ENCODE measurements at regions not wholly inside any gene's neighbourhood (a gene's known extent, or its start where the extent isn't known, plus 50 kb on each side); places are given as distances from the start of the nearest gene placed in this dataset.
A peak's percentile ranks its signal among the peaks of the same experiment; 100 is the strongest.

- H3K9ac ChIP-seq (ENCODE audit: low read length): no peak overlapping the region
- H3K9me3 ChIP-seq (ENCODE audit: control insufficient read depth, low read length): no peaks in the 10 kb centered on the region
- H3K4me1 ChIP-seq (ENCODE audit: control insufficient read depth, insufficient read depth, low read length): no peaks in the 10 kb centered on the region
- no peak overlapping the region for H3K4me3 ChIP-seq (ENCODE audit: low read length)
- no peaks in the 10 kb centered on the region for H3K27me3 ChIP-seq (replicated peaks; ENCODE audit: control insufficient read depth, insufficient read depth, low read length)
- DNase-seq (ENCODE audit: low read depth): no peak
- no peaks in the 10 kb centered on the region for H3K36me3 ChIP-seq (ENCODE audit: control insufficient read depth, insufficient read depth, low read length, severe bottlenecking)
Observed at GRCh38 chr10:107420196-107420595, 255.7 kb upstream of the SORCS1 start.

GRCh38 chr10:107418085-107418806, 253.7 kb upstream of the SORCS1 start:
- no peaks in the 10 kb centered on the region for H3K27me3 ChIP-seq (replicated peaks; ENCODE audit: control insufficient read depth, insufficient read depth, low read length)
- H3K9ac ChIP-seq (ENCODE audit: low read length): no peak overlapping the region
- no peaks in the 10 kb centered on the region for H3K4me1 ChIP-seq (ENCODE audit: control insufficient read depth, insufficient read depth, low read length)
- no peaks in the 10 kb centered on the region for H3K9me3 ChIP-seq (ENCODE audit: control insufficient read depth, low read length)
- H3K36me3 ChIP-seq (ENCODE audit: control insufficient read depth, insufficient read depth, low read length, severe bottlenecking): no peaks in the 10 kb centered on the region
- H3K4me3 ChIP-seq (ENCODE audit: low read length): peak overlapping the region; percentile 8
- DNase-seq (ENCODE audit: low read depth): no peak

- Histone ChIP-seq H3K27me3 (replicated peaks; ENCODE audit: control insufficient read depth, insufficient read depth, low read length) (no peaks in the 10 kb centered on the region), H3K9me3 (ENCODE audit: control insufficient read depth, low read length) (no peaks in the 10 kb centered on the region), H3K4me1 (ENCODE audit: control insufficient read depth, insufficient read depth, low read length) (no peaks in the 10 kb centered on the region), H3K4me3 (ENCODE audit: low read length) (no peak overlapping the region), H3K9ac (ENCODE audit: low read length) (no peak overlapping the region), H3K36me3 (ENCODE audit: control insufficient read depth, insufficient read depth, low read length, severe bottlenecking) (no peaks in the 10 kb centered on the region)
- DNase-seq (ENCODE audit: low read depth): no peak
Observed at GRCh38 chr10:107417446-107417845, 252.9 kb upstream of the SORCS1 start.

GRCh38 chr10:107415446-107415845, 250.9 kb upstream of the SORCS1 start:
- H3K36me3 ChIP-seq (ENCODE audit: control insufficient read depth, insufficient read depth, low read length, severe bottlenecking): no peaks in the 10 kb centered on the region
- H3K9me3 ChIP-seq (ENCODE audit: control insufficient read depth, low read length): no peaks in the 10 kb centered on the region
- no peak for DNase-seq (ENCODE audit: low read depth)
- H3K4me1 ChIP-seq (ENCODE audit: control insufficient read depth, insufficient read depth, low read length): no peaks in the 10 kb centered on the region
- H3K9ac ChIP-seq (ENCODE audit: low read length): no peak overlapping the region
- H3K4me3 ChIP-seq (ENCODE audit: low read length): no peak overlapping the region
- H3K27me3 ChIP-seq (replicated peaks; ENCODE audit: control insufficient read depth, insufficient read depth, low read length): no peaks in the 10 kb centered on the region

GRCh38 chr10:107413971-107414370, 249.5 kb upstream of the SORCS1 start:
- no peaks in the 10 kb centered on the region for H3K36me3 ChIP-seq (ENCODE audit: control insufficient read depth, insufficient read depth, low read length, severe bottlenecking)

GRCh38 chr10:107409522-107409921, 245.0 kb upstream of the SORCS1 start:
- DNase-seq (ENCODE audit: low read depth): peak; percentile 8

More at GRCh38 chr10:107413971-107414370, 249.5 kb upstream of the SORCS1 start:
- no peak overlapping the region for H3K4me3 ChIP-seq (ENCODE audit: low read length)
- no peaks in the 10 kb centered on the region for H3K27me3 ChIP-seq (replicated peaks; ENCODE audit: control insufficient read depth, insufficient read depth, low read length)
- DNase-seq (ENCODE audit: low read depth): no peak
- no peak overlapping the region for H3K9ac ChIP-seq (ENCODE audit: low read length)
- no peaks in the 10 kb centered on the region for H3K4me1 ChIP-seq (ENCODE audit: control insufficient read depth, insufficient read depth, low read length)
- no peaks in the 10 kb centered on the region for H3K9me3 ChIP-seq (ENCODE audit: control insufficient read depth, low read length)

GRCh38 chr10:107398115-107398514, 233.6 kb upstream of the SORCS1 start:
- Histone ChIP-seq H3K9me3 (ENCODE audit: control insufficient read depth, low read length) (no peaks in the 10 kb centered on the region), H3K4me3 (ENCODE audit: low read length) (no peak overlapping the region), H3K36me3 (ENCODE audit: control insufficient read depth, insufficient read depth, low read length, severe bottlenecking) (no peaks in the 10 kb centered on the region), H3K4me1 (ENCODE audit: control insufficient read depth, insufficient read depth, low read length) (no peaks in the 10 kb centered on the region), H3K9ac (ENCODE audit: low read length) (no peak overlapping the region), H3K27me3 (replicated peaks; ENCODE audit: control insufficient read depth, insufficient read depth, low read length) (no peaks in the 10 kb centered on the region)
- no peak for DNase-seq (ENCODE audit: low read depth)

More at GRCh38 chr10:107409522-107409921, 245.0 kb upstream of the SORCS1 start:
- no peaks in the 10 kb centered on the region for H3K27me3 ChIP-seq (replicated peaks; ENCODE audit: control insufficient read depth, insufficient read depth, low read length)
- H3K9ac ChIP-seq (ENCODE audit: low read length): no peak overlapping the region
- no peaks in the 10 kb centered on the region for H3K4me1 ChIP-seq (ENCODE audit: control insufficient read depth, insufficient read depth, low read length)
- no peaks in the 10 kb centered on the region for H3K9me3 ChIP-seq (ENCODE audit: control insufficient read depth, low read length)
- no peaks in the 10 kb centered on the region for H3K36me3 ChIP-seq (ENCODE audit: control insufficient read depth, insufficient read depth, low read length, severe bottlenecking)
- H3K4me3 ChIP-seq (ENCODE audit: low read length): no peak overlapping the region

GRCh38 chr10:107391901-107392300, 227.4 kb upstream of the SORCS1 start:
- no peak overlapping the region for H3K9ac ChIP-seq (ENCODE audit: low read length)
- H3K9me3 ChIP-seq (ENCODE audit: control insufficient read depth, low read length): no peaks in the 10 kb centered on the region
- no peaks in the 10 kb centered on the region for H3K4me1 ChIP-seq (ENCODE audit: control insufficient read depth, insufficient read depth, low read length)
- H3K27me3 ChIP-seq (replicated peaks; ENCODE audit: control insufficient read depth, insufficient read depth, low read length): no peaks in the 10 kb centered on the region
- DNase-seq (ENCODE audit: low read depth): no peak
- H3K36me3 ChIP-seq (ENCODE audit: control insufficient read depth, insufficient read depth, low read length, severe bottlenecking): no peaks in the 10 kb centered on the region
- no peak overlapping the region for H3K4me3 ChIP-seq (ENCODE audit: low read length)

GRCh38 chr10:107390563-107390962, 226.1 kb upstream of the SORCS1 start:
- no peaks in the 10 kb centered on the region for H3K4me1 ChIP-seq (ENCODE audit: control insufficient read depth, insufficient read depth, low read length)
- H3K36me3 ChIP-seq (ENCODE audit: control insufficient read depth, insufficient read depth, low read length, severe bottlenecking): no peaks in the 10 kb centered on the region
- DNase-seq (ENCODE audit: low read depth): no peak
- H3K27me3 ChIP-seq (replicated peaks; ENCODE audit: control insufficient read depth, insufficient read depth, low read length): no peaks in the 10 kb centered on the region
- H3K4me3 ChIP-seq (ENCODE audit: low read length): no peak overlapping the region
- H3K9ac ChIP-seq (ENCODE audit: low read length): no peak overlapping the region
- H3K9me3 ChIP-seq (ENCODE audit: control insufficient read depth, low read length): no peaks in the 10 kb centered on the region

- no peak overlapping the region for H3K9ac ChIP-seq (ENCODE audit: low read length)
- H3K4me1 ChIP-seq (ENCODE audit: control insufficient read depth, insufficient read depth, low read length): no peaks in the 10 kb centered on the region
- no peak overlapping the region for H3K4me3 ChIP-seq (ENCODE audit: low read length)
- no peaks in the 10 kb centered on the region for H3K27me3 ChIP-seq (replicated peaks; ENCODE audit: control insufficient read depth, insufficient read depth, low read length)
- DNase-seq (ENCODE audit: low read depth): no peak
- no peaks in the 10 kb centered on the region for H3K9me3 ChIP-seq (ENCODE audit: control insufficient read depth, low read length)
- H3K36me3 ChIP-seq (ENCODE audit: control insufficient read depth, insufficient read depth, low read length, severe bottlenecking): no peaks in the 10 kb centered on the region
Observed at GRCh38 chr10:107383357-107383756, 218.9 kb upstream of the SORCS1 start.

GRCh38 chr10:107379601-107380000, 215.1 kb upstream of the SORCS1 start:
- DNase-seq (ENCODE audit: low read depth): no peak
- no peak overlapping the region for H3K4me3 ChIP-seq (ENCODE audit: low read length)
- no peak overlapping the region for H3K9ac ChIP-seq (ENCODE audit: low read length)
- no peaks in the 10 kb centered on the region for H3K9me3 ChIP-seq (ENCODE audit: control insufficient read depth, low read length)
- no peaks in the 10 kb centered on the region for H3K4me1 ChIP-seq (ENCODE audit: control insufficient read depth, insufficient read depth, low read length)
- no peaks in the 10 kb centered on the region for H3K27me3 ChIP-seq (replicated peaks; ENCODE audit: control insufficient read depth, insufficient read depth, low read length)
- no peaks in the 10 kb centered on the region for H3K36me3 ChIP-seq (ENCODE audit: control insufficient read depth, insufficient read depth, low read length, severe bottlenecking)

GRCh38 chr10:107371801-107372200, 207.3 kb upstream of the SORCS1 start:
- Histone ChIP-seq H3K4me3 (ENCODE audit: low read length) (no peak overlapping the region), H3K9ac (ENCODE audit: low read length) (no peak overlapping the region), H3K4me1 (ENCODE audit: control insufficient read depth, insufficient read depth, low read length) (no peaks in the 10 kb centered on the region), H3K36me3 (ENCODE audit: control insufficient read depth, insufficient read depth, low read length, severe bottlenecking) (no peaks in the 10 kb centered on the region), H3K27me3 (replicated peaks; ENCODE audit: control insufficient read depth, insufficient read depth, low read length) (no peaks in the 10 kb centered on the region), H3K9me3 (ENCODE audit: control insufficient read depth, low read length) (no peaks in the 10 kb centered on the region)
- DNase-seq (ENCODE audit: low read depth): no peak

Data from adipocyte (in vitro differentiated cells).